ENCODE measurements at regions not wholly inside any gene's neighbourhood (a gene's known extent, or its start where the extent isn't known, plus 50 kb on each side); places are given as distances from the start of the nearest gene placed in this dataset.

DNA sequence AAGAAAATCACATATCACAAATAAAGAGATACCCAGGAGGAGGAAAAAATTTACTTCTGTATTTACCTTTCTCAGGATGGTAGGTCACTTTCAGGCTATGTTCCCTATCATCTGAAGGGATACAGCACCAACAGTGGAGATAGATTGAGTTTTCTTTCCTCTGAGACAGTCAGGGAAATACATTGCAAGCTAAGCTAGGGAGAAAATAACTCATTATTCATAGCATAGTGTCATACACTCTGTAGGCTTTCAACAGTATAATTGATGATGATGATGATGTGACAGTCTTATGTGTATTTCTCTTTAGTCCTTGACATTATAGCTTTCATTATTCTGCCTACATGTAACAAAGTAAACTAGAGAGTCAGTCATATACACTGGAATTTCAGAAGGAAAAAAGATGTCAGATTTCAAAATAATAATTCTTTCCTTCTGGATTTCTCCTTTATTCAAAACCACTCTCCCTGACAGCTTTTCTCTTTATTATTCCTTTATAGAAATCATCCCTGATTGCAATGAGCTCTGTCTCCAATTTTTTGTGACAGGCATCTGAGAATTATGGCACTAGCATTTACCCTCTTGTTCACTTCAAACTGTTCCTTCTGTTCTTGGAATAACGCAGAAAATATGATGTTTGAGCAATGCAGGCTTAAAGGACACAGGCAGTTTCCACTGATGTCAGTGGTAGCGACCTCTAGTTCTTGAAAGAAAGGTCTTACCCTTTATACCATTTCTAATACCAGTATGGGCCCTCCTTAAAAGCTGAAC lies 169.1 kb upstream of the EPHA5 start:
- no peaks in the 10 kb centered on the region for H3K27me3 ChIP-seq
- H3K27ac ChIP-seq, result no peak overlapping the region
- WGBS, 2 donors, result 54 to 55% methylated on average over 2 of the region's 2 CpGs
- intact Hi-C loops (cut with DNase I), result no loop called here
- no peak for ATAC-seq
- H3K9me3 ChIP-seq, result no peaks in the 10 kb centered on the region
- TF ChIP-seq CTCF (IDR thresholded peaks at IDR 0.05) (no peak), POLR2A (IDR thresholded peaks at IDR 0.05) (no peak)
- no peak for DNase-seq
- H3K36me3 ChIP-seq (replicated peaks in 1 of 2; ENCODE audit: insufficient read depth in 1 of 2, low read depth in 2 of 2), result no peaks in the 10 kb centered on the region
- no peaks in the 10 kb centered on the region for H3K4me1 ChIP-seq
- no peak overlapping the region for H3K4me3 ChIP-seq

GRCh38 chr4:65834707-65835106 lies 164.4 kb upstream of the EPHA5 start:
- H3K9me3 ChIP-seq, result no peaks in the 10 kb centered on the region
- ATAC-seq (no peak), DNase-seq (no peak)
- intact Hi-C loops (cut with DNase I), result no loop called here
- H3K36me3 ChIP-seq (replicated peaks in 1 of 2; ENCODE audit: insufficient read depth in 1 of 2, low read depth in 2 of 2), result no peaks in the 10 kb centered on the region
- TF ChIP-seq CTCF (IDR thresholded peaks at IDR 0.05), result no peak
- TF ChIP-seq POLR2A (IDR thresholded peaks at IDR 0.05), result no peak
- H3K4me3 ChIP-seq, result no peak overlapping the region
- no peaks in the 10 kb centered on the region for H3K27me3 ChIP-seq
- H3K27ac ChIP-seq, result no peak overlapping the region
- no peaks in the 10 kb centered on the region for H3K4me1 ChIP-seq

GRCh38 chr4:65831828-65832227 lies 161.5 kb upstream of the EPHA5 start:
- DNase-seq (no peak), ATAC-seq (no peak)
- Histone ChIP-seq H3K27me3 (no peaks in the 10 kb centered on the region), H3K4me3 (no peak overlapping the region), H3K4me1 (no peaks in the 10 kb centered on the region), H3K9me3 (no peaks in the 10 kb centered on the region), H3K36me3 (replicated peaks in 1 of 2; ENCODE audit: insufficient read depth in 1 of 2, low read depth in 2 of 2) (no peaks in the 10 kb centered on the region), H3K27ac (no peak overlapping the region)
- TF ChIP-seq POLR2A (IDR thresholded peaks at IDR 0.05), result no peak
- no peak for TF ChIP-seq CTCF (IDR thresholded peaks at IDR 0.05)
- WGBS, 2 donors, result 46 to 61% methylated on average over 6 of the region's 6 CpGs
- intact Hi-C loops (cut with DNase I), result no loop called here

DNA sequence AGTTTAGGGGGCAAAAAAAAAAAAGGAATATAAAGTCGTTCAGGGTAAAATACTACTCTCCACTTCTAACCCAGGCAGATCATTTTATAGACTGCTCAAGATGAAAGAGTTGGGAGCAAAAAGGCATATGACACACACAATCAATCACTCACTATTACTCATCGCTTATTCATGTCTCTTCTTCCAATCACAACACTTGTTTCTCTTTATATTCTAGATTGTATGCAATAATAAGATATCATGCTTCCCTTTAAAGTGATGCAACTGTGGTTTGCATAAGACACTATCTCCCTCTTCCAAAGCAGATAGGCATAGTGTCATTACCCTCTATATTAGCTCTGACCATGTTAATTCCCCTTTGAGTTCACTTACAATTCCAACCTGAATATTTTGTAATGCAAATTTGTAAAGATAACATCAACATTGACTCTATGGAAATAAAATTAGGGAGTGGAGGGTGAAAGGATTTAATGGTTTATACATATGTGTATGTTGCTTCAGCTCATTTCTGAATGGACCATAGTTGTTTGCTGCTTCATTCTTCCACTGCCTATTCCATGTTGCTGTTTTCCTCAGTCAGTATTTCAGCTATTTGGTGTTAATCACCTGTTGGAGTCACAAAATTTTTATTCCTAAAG lies 154.9 kb upstream of the EPHA5 start:
- H3K9me3 ChIP-seq, result no peaks in the 10 kb centered on the region
- no peak overlapping the region for H3K27ac ChIP-seq
- H3K27me3 ChIP-seq, result no peaks in the 10 kb centered on the region
- DNase-seq (no peak), ATAC-seq (no peak)
- no peak overlapping the region for H3K4me3 ChIP-seq
- intact Hi-C loops (cut with DNase I), result no loop called here
- TF ChIP-seq POLR2A (IDR thresholded peaks at IDR 0.05) (no peak), CTCF (IDR thresholded peaks at IDR 0.05) (no peak)
- 53 to 59% methylated on average over 2 of the region's 2 CpGs for WGBS, 2 donors
- H3K4me1 ChIP-seq, result no peaks in the 10 kb centered on the region
- H3K36me3 ChIP-seq (replicated peaks in 1 of 2; ENCODE audit: insufficient read depth in 1 of 2, low read depth in 2 of 2), result no peaks in the 10 kb centered on the region

- Histone ChIP-seq H3K36me3 (replicated peaks in 1 of 2; ENCODE audit: insufficient read depth in 1 of 2, low read depth in 2 of 2) (no peaks in the 10 kb centered on the region), H3K4me3 (no peak overlapping the region), H3K9me3 (peaks cover 0 to 18% (median 0%) of the 10 kb centered on the region in 3 donors), H3K27me3 (no peaks in the 10 kb centered on the region), H3K4me1 (no peaks in the 10 kb centered on the region), H3K27ac (no peak overlapping the region)
- TF ChIP-seq CTCF (IDR thresholded peaks at IDR 0.05), result no peak
- intact Hi-C loops (cut with DNase I), result no loop called here
- no peak for ATAC-seq
- no peak for DNase-seq
- 79 to 89% methylated on average over 1 of the region's 1 CpG for WGBS, 2 donors
Observed at GRCh38 chr4:65819192-65819591, 148.9 kb upstream of the EPHA5 start.
